Gastroesophageal sphincter (tissue), 3 donors: ENCODE measurements at regions not wholly inside any gene's neighbourhood (a gene's known extent, or its start where the extent isn't known, plus 50 kb on each side); places are given as distances from the start of the nearest gene placed in this dataset.

Experiments
- EP300 ChIP-seq: sonication (generic); formaldehyde crosslinking; IDR thresholded peaks from one replicate; pipeline ENCODE4 v1.6.1; 2017; ENCODE audit warnings: antibody characterized with exemption, mild to moderate bottlenecking
- POLR2A ChIP-seq, 2 donors: fragments of 450-650 bp; IDR thresholded peaks; one replicate each; pipeline ENCODE4 v1.6.1; 2017; ENCODE audit warnings: antibody characterized with exemption in 2 of 2, mild to moderate bottlenecking in 2 of 2, moderate library complexity in 1 of 2
- POLR2AphosphoS5 ChIP-seq: sonication (generic); formaldehyde crosslinking; IDR thresholded peaks from one replicate; pipeline ENCODE4 v1.6.1; 2017; ENCODE audit warnings: antibody characterized with exemption
- TF ChIP-seq, protein P1 (sequence below), 4 experiments: fragments of 200-600 bp in 2 of 4; fragments of 450-650 bp in 2 of 4; sonication (generic) in 1 of 4; IDR thresholded peaks; one replicate each; pipeline ENCODE4 v1.5.1; 2017 to 2019; ENCODE audit warnings: antibody characterized with exemption in 4 of 4, mild to moderate bottlenecking in 2 of 4, moderate library complexity in 2 of 4

- no peak for TF ChIP-seq POLR2A (IDR thresholded peaks at IDR 0.05)
- TF ChIP-seq, protein P1, sequence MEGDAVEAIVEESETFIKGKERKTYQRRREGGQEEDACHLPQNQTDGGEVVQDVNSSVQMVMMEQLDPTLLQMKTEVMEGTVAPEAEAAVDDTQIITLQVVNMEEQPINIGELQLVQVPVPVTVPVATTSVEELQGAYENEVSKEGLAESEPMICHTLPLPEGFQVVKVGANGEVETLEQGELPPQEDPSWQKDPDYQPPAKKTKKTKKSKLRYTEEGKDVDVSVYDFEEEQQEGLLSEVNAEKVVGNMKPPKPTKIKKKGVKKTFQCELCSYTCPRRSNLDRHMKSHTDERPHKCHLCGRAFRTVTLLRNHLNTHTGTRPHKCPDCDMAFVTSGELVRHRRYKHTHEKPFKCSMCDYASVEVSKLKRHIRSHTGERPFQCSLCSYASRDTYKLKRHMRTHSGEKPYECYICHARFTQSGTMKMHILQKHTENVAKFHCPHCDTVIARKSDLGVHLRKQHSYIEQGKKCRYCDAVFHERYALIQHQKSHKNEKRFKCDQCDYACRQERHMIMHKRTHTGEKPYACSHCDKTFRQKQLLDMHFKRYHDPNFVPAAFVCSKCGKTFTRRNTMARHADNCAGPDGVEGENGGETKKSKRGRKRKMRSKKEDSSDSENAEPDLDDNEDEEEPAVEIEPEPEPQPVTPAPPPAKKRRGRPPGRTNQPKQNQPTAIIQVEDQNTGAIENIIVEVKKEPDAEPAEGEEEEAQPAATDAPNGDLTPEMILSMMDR (IDR thresholded peaks at IDR 0.05), result no peak
- TF ChIP-seq EP300, result no peak
- no peak for TF ChIP-seq POLR2AphosphoS5
Measured at GRCh38 chr21:38720074-38720473, 85.7 kb upstream of the ETS2 start.
